ENCODE measurements at regions not wholly inside any gene's neighbourhood (a gene's known extent, or its start where the extent isn't known, plus 50 kb on each side); places are given as distances from the start of the nearest gene placed in this dataset.

GRCh38 chr1:57674801-57675200, 250.9 kb upstream of the DAB1 start:
- no peak for DNase-seq (ENCODE audit: low read depth, low spot score)

DNA sequence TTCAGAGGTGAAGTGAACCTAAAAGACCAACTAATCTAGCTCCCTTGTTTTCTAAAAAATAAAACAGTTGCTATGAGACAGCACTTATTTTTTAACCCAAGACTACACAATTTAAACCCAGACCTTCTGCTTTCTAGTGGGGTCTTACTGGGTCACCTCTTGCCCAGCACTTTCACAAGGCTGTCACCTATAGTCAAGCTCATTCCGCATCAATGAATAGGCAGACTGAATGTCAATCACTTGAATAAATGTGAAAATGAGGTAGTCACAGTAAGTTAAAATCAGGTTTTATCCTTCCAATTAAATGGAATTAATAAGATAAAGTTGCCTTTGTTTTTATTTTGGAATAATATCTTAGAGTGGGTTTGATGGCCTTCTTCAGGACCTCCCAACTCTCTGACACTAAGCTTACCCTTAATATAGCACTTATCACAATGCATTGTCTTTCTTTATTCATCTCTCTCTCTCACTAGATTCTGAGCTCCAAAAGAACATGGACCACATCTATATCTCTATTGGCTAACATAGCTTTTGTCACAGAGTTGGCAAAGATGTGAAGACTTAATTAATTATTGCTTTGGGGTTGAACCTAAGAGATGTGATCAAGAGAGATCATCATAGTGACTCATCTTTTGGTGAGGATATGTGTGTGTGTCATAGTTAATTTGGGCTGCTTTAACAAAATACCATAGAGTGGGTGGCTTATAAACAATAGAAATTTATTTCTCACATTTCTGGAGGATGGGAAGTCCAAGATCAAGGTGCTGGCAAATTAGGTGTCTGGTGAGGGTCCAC, 248.7 kb upstream of the DAB1 start:
- no peak for DNase-seq (ENCODE audit: low read depth, low spot score)

GRCh38 chr1:57671750-57672149, 247.9 kb upstream of the DAB1 start:
- DNase-seq (ENCODE audit: low read depth, low spot score): no peak

DNA sequence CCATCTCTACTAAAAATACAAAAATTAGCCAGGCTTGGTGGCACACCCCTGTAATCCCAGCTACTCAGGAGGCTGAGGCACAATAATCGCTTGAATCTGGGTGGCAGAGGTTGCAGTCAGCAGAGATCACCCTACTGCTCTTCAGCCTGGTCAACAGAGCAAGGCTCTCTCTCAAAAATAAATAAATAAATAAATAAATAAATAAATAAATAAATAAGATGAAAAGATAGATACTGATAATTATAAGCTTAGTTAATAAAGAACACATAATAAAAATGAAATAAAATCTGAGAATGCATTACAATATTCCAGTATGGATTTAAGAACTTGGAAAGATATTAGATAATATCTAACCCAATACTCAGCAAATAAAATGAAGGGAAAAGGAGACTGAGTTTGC, 235.9 kb upstream of the DAB1 start:
- DNase-seq (ENCODE audit: low read depth, low spot score): no peak

DNA sequence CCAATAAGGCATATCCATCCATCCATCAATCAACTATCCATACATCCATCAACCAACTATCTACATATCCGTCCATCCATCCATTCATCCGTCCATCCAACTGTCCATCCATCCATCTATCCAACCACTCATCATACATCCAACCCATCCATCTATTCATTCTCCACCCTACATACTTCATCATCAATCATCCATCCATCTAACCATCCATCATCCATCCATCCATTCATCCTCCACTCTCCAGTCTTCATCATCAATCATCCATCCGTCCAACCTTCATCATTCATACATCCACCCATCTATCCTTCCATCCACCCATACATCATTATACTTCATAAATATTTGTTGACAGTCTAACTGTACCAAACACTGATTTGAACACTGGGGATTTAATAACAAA, 231.3 kb upstream of the DAB1 start:
- DNase-seq (ENCODE audit: low read depth, low spot score): no peak

- no peak for DNase-seq (ENCODE audit: low read depth, low spot score)
These were observed 220.8 kb upstream of the DAB1 start for GRCh38 chr1:57644667-57645066.

- DNase-seq (ENCODE audit: low read depth, low spot score): no peak
These were observed 214.4 kb upstream of the DAB1 start for GRCh38 chr1:57638239-57638638.

DNA sequence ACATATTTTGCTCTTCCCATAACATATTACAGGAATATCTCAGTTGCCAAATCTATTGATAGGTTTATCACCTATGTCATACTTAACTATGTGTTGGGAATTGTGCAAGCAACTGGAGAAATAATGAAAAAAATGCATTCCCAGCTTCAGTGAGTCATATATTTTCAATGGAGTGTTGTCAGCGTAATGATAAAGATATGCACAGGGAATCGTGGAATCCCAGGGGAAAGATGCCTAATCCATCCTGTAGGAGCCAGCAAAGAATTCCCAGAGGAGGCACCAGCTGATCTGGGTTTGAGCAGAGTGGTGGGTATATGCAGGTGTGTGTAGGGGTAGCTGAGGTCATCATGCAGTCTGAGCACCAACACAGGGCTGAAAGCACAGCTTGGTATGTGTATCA, 213.3 kb upstream of the DAB1 start:
- no peak for DNase-seq (ENCODE audit: low read depth, low spot score)

GRCh38 chr1:57633881-57634280, 210.0 kb upstream of the DAB1 start:
- no peak for DNase-seq (ENCODE audit: low read depth, low spot score)

DNA sequence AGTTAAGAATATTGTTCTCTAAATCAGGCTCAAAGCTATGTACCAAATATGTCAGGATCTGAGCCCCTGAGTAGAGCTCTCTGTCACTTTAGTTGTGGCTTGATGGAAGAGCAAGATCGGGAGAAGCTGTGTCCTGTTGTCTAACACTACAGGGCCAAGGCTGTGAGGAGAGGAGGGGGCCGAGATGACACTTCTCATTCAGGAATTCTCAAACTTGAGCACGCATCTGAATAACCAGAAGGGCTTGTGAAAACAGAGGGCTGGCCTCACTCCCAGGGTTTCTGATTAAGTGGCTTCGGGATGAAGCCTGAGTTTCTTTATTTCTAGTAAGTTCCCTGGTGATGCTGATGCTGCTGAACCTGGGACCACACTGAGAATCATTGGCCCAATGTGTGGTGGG, 209.2 kb upstream of the DAB1 start:
- DNase-seq (ENCODE audit: low read depth, low spot score): no peak

GRCh38 chr1:57632401-57632800, 208.5 kb upstream of the DAB1 start:
- no peak for DNase-seq (ENCODE audit: low read depth, low spot score)

- no peak for DNase-seq (ENCODE audit: low read depth, low spot score)
These were observed 203.8 kb upstream of the DAB1 start for GRCh38 chr1:57627612-57628011.

GRCh38 chr1:57623791-57624538, 200.1 kb upstream of the DAB1 start:
- DNase-seq (ENCODE audit: low read depth, low spot score): no peak

DNA sequence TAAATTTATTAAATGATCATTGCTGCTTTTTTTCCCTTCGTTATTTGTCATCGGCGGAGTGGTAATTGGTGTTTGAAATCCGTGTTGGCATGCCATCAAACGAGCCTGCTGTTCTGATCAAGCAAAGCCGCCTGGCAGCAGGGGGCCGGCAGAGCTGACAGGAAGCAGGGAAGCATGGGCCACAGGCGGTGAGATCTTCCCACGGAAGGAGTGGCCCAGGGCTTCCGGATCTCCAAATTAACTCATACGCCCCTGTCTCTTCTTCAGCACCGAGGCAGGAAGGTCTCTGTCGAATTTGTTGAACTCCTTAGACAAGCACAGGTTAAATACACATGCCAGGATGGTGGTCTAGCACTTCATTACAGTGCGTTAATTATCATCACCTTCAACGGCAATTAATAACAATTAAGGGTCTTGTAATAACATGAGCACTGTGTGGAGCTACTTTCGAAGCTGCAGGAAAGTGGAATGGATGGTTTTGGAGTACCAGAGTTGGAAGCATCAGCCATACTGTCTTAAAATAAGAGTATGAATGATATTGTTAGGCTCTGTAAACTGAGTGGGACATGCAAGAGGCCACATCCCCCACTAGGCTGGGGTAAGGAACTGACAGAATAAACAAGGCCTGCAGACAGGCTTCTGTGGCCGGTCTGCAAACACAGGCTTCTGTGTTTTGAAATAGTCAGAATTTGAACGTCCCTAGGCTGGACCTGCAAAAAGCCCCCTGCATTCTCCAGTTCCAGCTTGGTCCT, 199.4 kb upstream of the DAB1 start:
- DNase-seq (ENCODE audit: low read depth, low spot score): peak; percentile 83

- no peak for DNase-seq (ENCODE audit: low read depth, low spot score)
These were observed 197.9 kb upstream of the DAB1 start for GRCh38 chr1:57621776-57622175.

DNA sequence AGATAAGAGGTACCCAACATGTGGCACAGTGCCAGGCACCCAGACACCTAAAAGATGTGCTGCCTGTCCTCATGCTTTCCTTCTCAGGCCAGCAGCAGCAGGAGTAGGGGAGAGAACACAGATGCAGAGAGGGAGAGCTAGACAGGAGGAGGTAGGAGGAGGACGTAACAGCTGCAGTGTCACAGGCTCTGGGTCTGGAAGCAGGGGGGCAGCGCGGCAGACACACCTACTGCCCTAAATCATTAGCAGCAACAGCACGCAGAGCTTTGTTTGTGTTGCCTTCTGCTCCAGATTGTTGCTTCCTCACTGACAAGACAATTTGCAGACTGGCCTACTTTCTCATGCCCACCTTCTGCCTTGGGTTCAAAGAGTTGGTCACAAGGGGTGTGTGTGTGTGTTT, 196.7 kb upstream of the DAB1 start:
- DNase-seq (ENCODE audit: low read depth, low spot score): peak; percentile 53

DNA sequence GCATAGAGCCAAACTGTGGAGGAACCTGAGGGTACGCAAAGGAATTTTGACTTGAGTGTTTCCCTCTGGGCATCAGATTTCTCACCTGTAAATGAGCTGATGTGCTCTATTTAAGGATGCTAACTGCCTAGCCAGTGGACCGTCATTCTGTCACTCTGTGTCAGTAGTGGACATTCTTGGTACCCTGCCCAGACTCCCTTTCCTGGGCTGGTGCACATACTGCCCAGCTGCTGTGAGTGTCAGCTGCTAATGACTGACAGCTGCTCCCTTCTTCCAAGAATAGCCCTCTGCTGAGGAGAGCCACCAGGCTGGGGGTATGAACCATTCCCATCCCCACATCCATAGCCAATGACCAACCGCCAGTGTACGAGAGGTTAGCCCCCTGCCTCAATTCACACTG, 193.1 kb upstream of the DAB1 start:
- no peak for DNase-seq (ENCODE audit: low read depth, low spot score)

- DNase-seq (ENCODE audit: low read depth, low spot score): no peak
These were observed 192.1 kb upstream of the DAB1 start for GRCh38 chr1:57615956-57616355.

DNA sequence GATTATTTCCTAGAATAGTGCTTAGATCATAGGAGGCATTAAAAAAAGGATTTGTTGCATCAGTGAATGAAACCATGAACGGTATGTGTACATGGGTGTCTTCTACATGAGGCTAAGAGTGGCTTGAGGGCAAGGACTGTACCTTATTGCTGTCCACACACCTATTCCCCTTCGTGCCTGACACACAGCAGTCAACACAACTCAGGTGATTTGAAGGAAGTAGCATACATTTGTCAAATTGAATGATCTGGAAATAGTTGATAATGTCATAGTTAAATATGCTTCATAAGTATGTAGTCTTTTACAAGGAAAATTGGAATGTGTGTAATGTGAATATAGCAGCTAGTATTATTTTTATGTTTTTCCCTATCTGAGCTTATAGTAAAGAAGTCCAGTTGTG, 189.0 kb upstream of the DAB1 start:
- DNase-seq (ENCODE audit: low read depth, low spot score): no peak

DNA sequence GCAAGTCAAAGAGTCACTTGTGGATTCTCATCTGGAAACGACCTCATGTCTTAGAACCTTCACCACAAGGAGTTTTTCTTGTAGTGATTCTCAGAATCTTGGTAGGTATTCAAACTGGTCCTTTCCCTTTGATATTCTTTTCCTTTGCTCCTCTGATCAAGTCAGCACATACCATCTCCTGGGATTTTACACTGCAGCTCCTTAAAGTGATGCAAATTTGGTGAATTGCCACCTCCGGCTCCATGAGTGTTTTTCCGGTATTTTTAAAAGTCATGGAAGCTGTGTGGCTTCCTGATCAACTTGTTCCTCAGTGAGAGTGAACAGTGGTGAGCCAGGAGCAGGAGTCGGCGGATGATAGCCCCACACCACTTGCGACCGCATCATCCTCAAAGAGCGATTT, 182.1 kb upstream of the DAB1 start:
- DNase-seq (ENCODE audit: low read depth, low spot score): peak; percentile 34

GRCh38 chr1:57603696-57604095, 179.8 kb upstream of the DAB1 start:
- no peak for DNase-seq (ENCODE audit: low read depth, low spot score)

- peak; percentile 83 for DNase-seq (ENCODE audit: low read depth, low spot score)
These were observed 176.6 kb upstream of the DAB1 start for GRCh38 chr1:57600424-57600823.
